HG03558 (cell line): ENCODE measurements at regions not wholly inside any gene's neighbourhood (a gene's known extent, or its start where the extent isn't known, plus 50 kb on each side); places are given as distances from the start of the nearest gene placed in this dataset.

Source experiments
- ATAC-seq: cut with Tn5 transposase; IDR thresholded peaks from one replicate; pipeline ENCODE4 v1.9.1; 2021; ENCODE audit warnings: moderate number of reproducible peaks; ENCODE audit not compliant: unreplicated experiment; ENCODE audit errors: extremely low read depth

DNA sequence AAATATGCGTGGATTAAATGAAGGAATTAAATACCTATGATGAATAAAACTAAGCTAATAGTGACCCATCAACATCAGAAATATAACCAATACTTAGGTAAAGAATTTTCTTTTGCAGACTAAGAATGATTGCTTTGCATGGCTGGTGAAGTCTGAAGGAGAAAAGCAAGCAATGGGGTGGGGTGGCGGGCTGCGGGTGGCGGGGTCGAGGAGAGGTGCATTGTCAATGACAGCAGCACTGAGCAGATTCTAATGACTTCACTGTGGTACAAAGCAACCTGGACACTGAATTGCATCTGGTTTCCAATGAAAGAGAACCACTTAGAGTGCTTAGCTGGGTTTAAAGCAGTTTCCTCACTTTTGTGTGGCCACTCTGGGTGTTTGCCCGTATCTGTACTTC lies 171.5 kb upstream of the IL12A start:
- ATAC-seq: no peak

DNA sequence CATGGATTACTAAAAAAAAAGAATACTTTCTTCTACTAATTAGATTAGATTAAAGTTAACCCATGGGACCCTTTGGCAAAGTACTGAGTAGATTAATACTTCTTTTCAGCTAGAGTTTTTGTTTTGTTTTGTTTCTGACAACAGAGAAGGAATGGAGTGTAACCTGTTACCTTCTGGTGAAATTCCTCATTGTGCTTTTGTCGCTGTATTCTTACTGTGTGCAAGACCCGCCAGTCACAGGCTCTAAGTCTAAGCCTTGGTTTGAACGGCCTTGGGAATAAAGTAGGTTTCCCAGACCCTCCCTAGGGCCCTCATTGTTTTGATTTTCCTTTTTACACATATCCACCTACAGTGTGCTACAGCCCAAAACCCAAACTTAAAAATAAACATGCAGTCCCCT lies 171.1 kb upstream of the IL12A start:
- ATAC-seq: no peak

DNA sequence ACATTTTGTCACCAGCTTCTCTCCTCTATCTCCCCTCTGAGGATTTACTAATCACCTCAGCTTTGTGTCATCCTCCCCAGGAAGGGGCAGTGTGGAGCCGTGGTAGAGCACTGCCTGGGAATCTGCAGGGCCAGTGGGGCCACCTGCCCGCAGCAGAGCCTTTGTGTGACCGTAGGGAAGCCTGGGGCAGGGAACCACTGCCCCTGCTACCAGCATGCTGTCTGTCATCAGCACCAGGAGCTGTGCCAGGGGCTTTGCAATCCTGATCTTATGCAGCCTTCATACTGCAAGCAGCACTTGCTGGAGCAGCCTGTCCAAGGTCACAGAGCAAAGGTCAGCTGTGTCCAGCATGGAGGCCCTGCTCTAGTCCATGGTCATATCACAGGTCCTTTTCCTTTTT lies 170.2 kb upstream of the IL12A start:
- ATAC-seq: no peak

DNA sequence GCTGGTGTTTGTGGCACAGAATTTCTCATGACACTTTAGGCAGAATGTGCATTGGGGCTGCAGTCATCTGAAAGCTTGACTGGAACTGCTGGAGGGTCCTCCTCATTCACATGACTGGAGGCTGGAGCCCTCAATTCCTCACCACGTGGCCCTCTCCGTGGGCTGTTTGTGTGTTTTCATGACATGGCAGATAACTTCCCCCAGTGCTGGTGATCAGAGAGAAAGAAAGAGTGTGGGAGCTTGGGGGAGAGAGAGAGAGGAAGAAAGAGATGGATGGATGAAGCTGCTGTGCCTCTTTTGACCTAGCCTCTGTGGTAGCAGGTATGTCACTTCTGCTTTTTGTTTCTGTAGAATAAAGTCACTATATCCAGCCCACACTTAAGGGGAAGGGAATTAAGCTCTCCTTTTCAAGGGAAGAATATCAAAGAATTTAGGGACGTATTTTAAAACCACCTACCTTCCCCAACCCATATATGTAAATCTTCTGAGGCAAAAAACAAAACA lies 169.6 kb upstream of the IL12A start:
- no peak for ATAC-seq

DNA sequence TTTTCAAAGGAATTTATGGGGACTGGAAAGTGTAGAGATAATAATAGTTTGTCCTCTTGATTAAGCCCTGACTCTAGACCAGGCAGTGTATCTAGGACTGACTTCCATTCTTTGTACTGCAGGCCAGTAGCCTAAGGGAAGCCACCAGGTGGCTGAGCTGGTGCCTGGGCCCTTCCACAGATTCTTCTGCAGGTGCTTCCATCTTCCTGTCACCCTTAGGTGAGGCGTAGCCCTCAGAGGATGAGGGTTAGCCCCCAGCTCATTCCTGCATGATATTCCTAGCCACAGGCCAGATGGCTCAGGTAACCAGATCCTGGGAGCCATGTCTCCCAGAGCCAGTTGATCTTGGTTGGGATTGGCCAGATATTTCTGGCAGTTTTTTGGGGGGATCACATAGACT lies 169.0 kb upstream of the IL12A start:
- no peak for ATAC-seq

DNA sequence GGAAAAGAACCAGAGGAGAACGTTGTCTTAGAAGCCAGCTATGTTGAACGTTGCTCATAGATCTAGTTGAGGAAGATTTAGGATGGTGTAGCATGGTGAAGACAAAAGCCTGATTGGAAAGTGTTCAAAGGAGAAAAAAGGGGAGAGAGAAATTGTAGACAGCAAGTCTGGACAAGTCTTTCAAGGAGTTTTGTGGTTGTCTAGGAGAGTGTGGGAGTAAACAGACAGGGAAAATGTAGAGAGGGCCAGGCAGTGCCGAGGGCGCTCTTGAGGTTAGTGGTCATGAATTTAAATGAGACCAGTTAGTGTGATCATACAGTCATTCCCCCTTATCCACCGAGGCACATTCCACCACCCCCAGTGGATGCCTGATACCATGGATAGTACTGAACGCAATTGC lies 167.5 kb upstream of the IL12A start:
- no peak for ATAC-seq

DNA sequence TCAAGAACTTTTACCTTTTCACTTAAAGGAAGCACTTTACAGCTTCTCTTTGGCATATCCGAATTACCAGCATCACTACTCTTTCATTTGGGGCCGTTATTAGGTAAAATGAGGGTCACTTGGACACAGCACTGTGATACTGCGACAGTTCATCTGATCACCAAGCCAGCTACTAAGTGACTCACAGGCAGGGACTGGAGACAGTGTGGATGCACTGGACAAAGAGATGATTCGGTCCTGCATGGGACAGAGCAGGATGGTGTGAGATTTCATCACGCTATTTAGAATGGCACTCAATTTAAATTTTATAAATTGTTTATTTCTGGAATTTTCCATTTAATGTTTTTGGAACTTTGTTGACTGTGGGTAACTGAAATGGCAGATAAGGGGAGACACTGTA lies 166.9 kb upstream of the IL12A start:
- no peak for ATAC-seq

DNA sequence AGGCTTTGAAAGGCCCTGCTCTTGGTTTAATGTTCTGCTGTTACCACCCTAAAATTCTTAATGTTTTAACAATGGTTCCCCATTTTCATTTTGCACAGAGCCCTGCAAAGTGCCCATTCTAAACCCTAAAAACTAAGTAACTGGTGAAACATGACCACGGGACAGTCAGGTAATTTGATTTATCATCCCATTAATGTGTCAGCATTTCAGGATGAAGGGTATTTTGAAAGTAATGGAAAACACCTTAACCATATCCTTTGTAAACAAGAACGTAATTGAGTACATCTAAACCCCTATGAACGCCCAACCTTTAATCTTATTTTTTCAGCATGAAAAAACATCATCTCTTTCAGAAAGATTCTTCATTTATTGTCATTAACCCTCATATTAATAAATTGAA lies 164.9 kb upstream of the IL12A start:
- no peak for ATAC-seq

DNA sequence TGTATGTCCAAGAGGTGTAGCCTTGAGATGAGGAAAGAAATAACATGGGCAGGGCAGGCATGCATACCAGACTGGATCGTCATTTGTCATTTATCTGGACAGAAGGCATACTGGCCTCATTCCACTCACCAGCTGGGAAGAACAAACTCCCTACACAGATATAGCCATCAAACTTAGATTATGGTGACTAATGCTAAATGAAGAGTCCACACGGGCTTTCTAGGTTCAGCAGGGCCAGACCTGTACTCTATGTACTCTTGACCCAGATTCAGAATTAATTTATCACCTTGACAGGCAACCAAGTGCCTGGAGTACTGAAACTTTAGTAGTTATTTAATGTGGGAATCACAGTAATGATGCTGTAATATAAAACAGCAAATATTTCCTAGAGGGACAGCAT lies 164.3 kb upstream of the IL12A start:
- ATAC-seq: no peak

DNA sequence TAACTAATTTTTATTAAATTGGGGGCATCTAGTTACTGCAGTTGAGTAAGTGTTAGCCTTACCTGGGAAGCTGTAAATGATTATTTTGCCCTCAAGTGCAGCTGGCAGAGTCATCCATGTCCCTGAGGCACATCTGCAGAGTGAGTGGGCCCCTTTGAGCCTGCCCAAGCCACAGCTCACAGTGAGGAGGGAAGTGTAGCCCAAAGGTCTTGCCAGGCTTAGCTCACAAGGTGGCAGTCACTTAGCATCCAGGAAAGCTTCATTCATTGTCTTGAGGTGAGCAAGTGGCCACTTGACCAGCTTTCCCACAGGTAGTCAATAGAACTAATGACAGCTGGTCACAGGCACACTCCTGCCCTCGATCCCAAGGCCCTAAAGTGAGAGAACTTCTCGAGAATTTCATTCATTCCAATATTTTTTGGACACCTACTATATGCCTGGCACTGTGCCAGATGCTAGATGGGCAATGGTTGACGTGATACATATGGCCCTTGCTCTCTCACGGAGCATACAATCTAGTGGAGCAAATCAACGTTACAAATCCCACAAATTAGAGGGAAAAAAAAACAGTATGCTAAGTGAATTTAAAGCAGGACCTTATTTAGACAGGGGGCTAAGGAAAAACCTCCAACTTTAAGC lies 163.3 kb upstream of the IL12A start:
- ATAC-seq: no peak

DNA sequence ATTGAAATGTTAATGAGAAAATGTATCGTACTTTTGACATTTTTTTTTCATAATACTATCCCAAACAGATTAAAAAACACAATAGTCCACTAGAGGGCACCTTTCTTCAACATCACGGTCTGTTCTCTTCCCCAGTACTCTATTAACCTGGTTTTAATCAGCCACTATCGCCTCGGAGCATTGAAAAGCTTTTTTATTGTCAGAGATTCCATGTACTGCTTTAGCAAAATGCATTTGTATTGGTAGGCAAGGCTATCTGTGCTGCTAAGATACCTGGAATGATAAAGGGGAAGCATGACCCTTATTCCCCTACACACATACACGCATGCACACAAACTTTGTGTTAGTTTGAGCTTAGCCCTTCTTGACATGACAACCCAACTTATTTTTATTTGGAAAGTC lies 160.1 kb upstream of the IL12A start:
- ATAC-seq: no peak

DNA sequence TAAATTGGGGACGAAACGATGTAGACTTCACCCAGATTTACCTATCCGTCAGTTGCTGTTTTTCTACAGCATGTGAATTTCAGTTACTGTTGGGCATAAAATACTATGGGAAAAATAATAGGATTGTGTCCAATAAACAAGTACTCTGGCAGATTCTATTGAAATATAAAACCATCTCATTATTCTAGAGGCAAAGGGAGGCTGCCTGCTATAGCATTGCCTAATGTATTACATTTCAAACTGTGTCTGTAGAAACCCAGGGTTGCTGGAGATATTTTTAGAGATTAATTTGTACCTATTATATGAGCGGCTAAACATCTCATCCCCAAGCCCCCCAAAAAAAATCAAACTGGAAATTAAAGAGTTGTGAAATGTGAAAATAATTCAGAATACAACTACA lies 159.6 kb upstream of the IL12A start:
- no peak for ATAC-seq

DNA sequence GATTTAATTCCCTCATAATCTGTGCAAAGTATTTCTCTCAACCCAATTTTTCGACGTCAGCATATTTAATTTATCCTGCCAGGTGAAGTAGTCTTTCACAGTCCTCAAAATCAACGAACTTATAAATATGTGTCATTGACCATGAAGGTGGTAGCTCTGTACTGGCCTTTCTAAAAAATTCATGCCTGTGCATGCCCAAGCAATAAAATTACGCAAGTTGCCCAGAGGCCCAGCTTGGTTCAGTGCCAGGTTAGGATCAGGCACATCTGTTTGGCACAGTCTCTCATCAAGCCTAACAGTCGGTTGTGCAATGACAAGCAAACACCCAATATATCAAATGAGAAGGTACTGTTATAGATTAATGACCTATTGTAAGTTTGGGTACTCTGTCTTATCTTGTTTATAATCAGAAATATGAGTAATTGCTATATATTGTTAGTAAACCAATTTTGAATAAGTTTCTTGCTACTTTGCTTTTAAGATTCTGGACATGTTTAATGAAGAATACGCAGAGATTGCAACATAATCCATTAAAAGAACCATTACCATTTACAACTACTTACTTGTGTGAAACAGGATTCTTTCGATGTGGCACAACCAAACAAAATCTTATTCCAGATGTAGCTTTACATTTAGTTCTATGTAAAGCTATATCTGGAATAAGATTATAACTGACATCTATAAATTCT lies 159.0 kb upstream of the IL12A start:
- no peak for ATAC-seq

DNA sequence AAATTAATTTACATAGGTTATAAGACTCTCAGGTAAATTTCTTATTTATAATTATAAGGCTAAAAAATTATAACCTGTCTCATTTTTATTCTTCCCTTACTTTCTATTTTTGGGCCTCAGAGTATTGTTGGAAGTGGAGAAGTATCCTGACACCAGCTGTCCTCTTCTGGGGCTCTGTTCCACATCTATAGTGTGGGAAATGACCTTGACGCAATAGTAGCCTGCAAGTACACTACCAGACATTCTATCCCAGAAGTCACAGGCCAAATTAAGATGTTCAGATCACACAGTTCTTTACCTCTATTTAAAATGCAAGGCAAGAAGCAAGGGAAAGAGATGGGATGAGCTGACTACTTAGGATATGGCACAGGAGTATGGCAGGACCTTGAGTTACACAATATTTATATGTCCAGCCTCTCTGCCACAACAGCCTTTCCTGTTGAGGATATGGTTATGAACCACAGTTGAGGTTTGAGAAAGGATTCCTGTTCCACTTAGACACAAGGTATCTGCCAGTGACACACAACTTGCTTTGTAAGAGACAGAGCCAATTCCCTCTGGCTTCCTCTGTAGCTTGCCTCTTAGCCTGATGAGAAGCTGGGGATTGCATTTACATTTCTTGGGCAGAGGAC lies 158.0 kb upstream of the IL12A start:
- no peak for ATAC-seq

DNA sequence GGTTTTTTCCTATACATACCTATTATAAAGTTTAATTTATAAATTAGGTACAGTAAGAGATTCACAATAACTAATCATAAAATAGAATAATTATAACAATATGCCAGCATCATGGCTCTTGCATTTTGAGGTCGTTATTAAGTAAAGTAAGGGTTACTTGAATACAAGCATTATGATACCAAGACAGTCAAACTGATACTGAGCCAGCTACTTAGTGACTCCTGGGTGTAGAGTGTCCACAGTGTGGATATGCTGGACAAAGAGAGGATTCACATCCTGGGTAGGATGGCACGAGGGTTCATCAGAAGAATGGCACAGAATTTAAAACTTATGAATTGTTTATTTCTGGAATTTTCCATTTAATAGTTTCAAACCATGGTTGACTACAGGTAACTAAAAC lies 157.2 kb upstream of the IL12A start:
- peak; percentile 33 for ATAC-seq

DNA sequence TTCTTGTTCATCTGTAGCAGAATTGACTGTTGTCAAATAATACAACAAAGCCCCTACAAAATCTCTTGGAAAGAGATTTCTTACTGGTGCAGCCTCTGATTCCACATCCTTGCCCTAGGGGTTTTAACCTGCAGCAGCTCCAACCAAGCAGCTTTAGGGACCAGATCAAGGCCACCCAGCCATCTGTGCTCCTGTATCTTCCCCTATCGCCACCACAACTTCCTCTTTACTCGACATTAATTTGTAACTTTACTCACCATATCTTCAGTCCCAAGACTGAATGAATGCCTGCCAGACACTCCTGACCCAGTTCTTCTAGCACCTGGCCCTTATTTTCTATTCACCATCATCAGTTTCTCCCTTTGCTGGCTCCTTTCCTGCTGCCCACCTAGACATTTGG lies 156.6 kb upstream of the IL12A start:
- ATAC-seq: peak; percentile 77

DNA sequence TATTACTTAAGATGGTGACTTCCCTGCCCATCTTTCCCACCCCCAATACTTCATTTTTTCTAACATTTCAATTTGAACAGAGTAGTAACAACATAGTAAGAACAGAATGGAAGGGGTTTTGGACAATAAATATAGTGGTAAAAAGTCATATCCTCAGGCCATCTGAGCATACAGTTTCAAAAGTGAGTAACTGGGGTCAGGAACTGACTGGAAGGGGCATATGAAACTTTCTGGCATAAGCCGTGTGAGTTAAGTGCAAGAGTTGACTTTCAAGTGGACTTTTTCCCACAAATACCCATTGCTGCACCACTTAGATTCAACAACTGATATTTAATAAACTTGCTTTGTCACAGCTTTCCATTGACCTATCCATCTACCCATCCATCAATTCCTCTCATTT lies 153.5 kb upstream of the IL12A start:
- ATAC-seq: no peak

DNA sequence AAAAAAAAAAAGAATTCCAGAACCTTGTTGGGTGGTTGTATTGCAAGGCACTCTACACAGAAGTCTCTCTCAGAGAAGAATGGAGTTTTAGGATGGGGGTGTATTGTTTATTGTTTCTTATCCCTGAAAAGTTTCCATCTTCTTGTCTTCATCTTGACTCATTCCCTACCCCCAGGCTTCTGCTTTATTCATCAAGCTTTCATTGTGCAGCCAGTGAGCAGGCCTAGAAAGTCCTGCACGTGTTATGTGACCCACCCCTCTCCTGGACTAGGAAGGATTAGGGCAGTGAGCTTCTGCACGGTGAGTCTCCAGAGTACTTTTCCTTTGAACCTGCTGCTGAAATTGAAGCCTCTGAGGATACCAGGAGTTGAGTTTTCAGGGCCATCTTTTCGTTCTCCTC lies 150.9 kb upstream of the IL12A start:
- ATAC-seq: no peak

DNA sequence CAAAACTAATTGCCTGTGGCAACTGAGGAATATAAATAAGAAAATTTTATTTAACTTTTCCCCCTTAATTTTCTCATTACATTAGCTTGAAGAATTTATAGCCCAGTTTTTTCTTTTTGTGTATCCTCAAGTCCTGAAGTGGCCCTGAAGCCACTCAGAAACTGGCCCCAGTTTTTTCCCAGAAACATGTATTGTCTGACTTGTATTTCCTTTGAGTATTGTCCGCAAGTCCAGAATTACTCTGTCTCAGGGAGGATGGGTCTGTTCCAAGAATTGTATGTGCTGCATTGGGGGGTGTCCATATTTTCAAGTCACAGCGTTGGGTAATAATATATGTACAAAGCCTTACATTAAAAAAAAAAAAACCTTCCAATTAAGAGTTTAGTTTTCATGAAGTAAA lies 149.7 kb upstream of the IL12A start:
- no peak for ATAC-seq

DNA sequence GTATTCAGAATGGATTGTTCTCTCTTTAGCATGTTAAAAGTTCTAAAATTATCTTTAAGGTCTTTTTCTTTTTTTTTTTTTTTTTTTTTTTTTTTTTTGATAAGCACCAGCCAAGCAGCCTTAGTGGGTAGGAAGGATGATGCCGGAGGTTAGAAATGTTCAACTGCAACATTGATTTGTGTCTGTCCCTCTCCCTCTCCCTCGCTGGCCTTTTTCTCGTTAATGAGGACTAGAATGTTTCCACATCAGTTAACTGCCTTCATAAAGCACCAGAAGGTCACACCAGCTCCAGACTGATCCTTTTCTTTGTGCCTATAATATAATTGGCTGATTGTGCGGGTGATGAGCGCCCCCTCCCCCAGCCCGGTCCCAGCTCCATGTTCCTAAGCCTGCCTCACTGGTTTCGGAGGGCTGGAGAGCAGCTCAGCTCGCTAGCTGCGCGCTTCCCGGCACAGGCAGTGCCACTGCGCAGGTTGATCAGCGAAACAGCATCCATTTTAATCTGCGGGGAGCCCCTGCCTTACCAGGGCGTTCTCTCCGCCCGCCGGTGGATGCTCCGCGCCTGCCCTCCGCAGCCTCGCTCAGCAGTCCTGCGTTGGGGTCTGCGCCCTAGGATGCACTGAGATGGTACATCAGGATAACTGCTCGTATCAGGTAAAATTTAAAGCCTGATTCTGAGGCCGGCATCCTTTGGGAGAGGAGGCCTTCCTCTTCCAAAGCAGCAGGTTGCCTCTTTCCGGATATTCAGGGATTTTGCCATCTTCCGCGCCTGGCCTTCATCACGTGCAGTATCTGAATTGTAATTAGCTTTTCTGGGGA lies 148.9 kb upstream of the IL12A start, which contains the start of gene SCHIP1:
TSS of gene SCHIP1 (plus strand) at position 301 of the 819 bp plus-strand sequence.
- ATAC-seq: no peak
